ENCODE measurements at regions not wholly inside any gene's neighbourhood (a gene's known extent, or its start where the extent isn't known, plus 50 kb on each side); places are given as distances from the start of the nearest gene placed in this dataset.

GRCh38 chr5:155081618-155082017 lies 68.1 kb downstream of the KIF4B start:
- TF ChIP-seq, protein P1, sequence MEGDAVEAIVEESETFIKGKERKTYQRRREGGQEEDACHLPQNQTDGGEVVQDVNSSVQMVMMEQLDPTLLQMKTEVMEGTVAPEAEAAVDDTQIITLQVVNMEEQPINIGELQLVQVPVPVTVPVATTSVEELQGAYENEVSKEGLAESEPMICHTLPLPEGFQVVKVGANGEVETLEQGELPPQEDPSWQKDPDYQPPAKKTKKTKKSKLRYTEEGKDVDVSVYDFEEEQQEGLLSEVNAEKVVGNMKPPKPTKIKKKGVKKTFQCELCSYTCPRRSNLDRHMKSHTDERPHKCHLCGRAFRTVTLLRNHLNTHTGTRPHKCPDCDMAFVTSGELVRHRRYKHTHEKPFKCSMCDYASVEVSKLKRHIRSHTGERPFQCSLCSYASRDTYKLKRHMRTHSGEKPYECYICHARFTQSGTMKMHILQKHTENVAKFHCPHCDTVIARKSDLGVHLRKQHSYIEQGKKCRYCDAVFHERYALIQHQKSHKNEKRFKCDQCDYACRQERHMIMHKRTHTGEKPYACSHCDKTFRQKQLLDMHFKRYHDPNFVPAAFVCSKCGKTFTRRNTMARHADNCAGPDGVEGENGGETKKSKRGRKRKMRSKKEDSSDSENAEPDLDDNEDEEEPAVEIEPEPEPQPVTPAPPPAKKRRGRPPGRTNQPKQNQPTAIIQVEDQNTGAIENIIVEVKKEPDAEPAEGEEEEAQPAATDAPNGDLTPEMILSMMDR (conservative IDR thresholded peaks at IDR 0.05; ENCODE audit: low read length): no peak
- no peak for TF ChIP-seq EZH2phosphoT487 (IDR thresholded peaks at IDR 0.05; ENCODE audit: borderline replicate concordance, low read depth, low read length)
